ENCODE measurements at regions not wholly inside any gene's neighbourhood (a gene's known extent, or its start where the extent isn't known, plus 50 kb on each side); places are given as distances from the start of the nearest gene placed in this dataset.

DNA sequence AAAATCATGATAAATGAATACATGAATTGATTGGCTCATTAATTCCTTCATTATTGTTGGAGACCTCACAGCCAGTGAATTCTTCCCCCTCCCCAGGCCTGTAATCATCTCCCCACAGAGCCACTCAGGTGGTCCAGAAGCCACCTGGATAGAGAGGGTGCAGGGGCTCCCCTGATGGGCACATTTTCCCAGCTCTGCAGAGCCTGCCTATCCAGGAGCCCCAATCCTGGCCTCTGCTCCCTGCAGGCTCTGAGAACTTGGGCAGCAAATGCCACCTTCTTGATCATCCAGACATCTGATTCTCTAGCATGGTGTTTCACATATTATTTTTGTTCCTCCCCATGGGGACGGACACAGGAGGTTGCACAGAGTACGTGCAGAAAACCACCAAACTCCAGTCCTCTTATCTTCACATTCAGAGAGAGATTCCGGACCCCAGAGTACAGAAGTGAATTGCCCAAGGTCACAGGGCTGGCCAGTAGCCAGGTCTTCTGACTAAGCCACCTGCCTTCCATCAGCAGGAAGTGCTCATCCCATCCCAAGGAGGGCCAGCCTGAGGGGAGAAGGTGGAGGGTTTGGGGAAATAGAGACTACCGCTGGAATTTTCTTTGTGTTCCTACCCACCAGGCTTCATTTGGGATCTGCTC, 348.0 kb downstream of the BUD13 start:
- TF ChIP-seq, protein P1, sequence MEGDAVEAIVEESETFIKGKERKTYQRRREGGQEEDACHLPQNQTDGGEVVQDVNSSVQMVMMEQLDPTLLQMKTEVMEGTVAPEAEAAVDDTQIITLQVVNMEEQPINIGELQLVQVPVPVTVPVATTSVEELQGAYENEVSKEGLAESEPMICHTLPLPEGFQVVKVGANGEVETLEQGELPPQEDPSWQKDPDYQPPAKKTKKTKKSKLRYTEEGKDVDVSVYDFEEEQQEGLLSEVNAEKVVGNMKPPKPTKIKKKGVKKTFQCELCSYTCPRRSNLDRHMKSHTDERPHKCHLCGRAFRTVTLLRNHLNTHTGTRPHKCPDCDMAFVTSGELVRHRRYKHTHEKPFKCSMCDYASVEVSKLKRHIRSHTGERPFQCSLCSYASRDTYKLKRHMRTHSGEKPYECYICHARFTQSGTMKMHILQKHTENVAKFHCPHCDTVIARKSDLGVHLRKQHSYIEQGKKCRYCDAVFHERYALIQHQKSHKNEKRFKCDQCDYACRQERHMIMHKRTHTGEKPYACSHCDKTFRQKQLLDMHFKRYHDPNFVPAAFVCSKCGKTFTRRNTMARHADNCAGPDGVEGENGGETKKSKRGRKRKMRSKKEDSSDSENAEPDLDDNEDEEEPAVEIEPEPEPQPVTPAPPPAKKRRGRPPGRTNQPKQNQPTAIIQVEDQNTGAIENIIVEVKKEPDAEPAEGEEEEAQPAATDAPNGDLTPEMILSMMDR (IDR thresholded peaks at IDR 0.05): no peak
- TF ChIP-seq POLR2A (IDR thresholded peaks at IDR 0.05) (no peak), POLR2AphosphoS5 (IDR thresholded peaks at IDR 0.05; ENCODE audit: insufficient read depth in 1 of 2, low read depth in 1 of 2) (no peak)
